ENCODE measurements at regions not wholly inside any gene's neighbourhood (a gene's known extent, or its start where the extent isn't known, plus 50 kb on each side); places are given as distances from the start of the nearest gene placed in this dataset.

GRCh38 chr10:33489501-33490176, 155.2 kb upstream of the NRP1 start:
- intact Hi-C loops (cut with micrococcal nuclease), result no loop called here
- no peaks in the 10 kb centered on the region for H3K79me2 ChIP-seq (ENCODE audit: control insufficient read depth, insufficient read depth, low read length)
- CTCF ChIA-PET, result no interaction called here
- no peaks in the 10 kb centered on the region for H3K36me3 ChIP-seq (replicated peaks in 1 of 2; ENCODE audit: control extremely low read depth in 1 of 2, control insufficient read depth in 1 of 2, extremely low read depth in 1 of 2, insufficient read depth in 2 of 2, low read length in 1 of 2)
- POLR2A ChIA-PET, result no interaction called here
- H3K4me2 ChIP-seq (replicated peaks; ENCODE audit: low read depth, low read length, poor library complexity, severe bottlenecking), result no peak overlapping the region
- no peak overlapping the region for H3K9ac ChIP-seq (ENCODE audit: low read length)
- TF ChIP-seq EZH2 (IDR thresholded peaks at IDR 0.05; ENCODE audit: borderline replicate concordance, insufficient read depth, low read depth, low read length, poor library complexity, severe bottlenecking), result no peak
- TF ChIP-seq CTCF (IDR thresholded peaks at IDR 0.05), result no peak
- H3K4me3 ChIP-seq (ENCODE audit: control extremely low read depth in 1 of 5, extremely low read depth in 1 of 5, insufficient read depth in 1 of 5, low read depth in 2 of 5, low read length in 4 of 5), result no peak overlapping the region
- no peaks in the 10 kb centered on the region for H3K4me1 ChIP-seq (ENCODE audit: control insufficient read depth in 2 of 2, insufficient read depth in 2 of 2, low read length in 2 of 2)
- Mint-ChIP-seq H3K9me3 (ENCODE audit: insufficient read depth) (no peaks in the 10 kb centered on the region), H3K4me3 (no peak overlapping the region), H3K27me3 (no peaks in the 10 kb centered on the region), H3K4me1 (peaks cover 3% of the 10 kb centered on the region), H3K27ac (no peak overlapping the region)
- WGBS (ENCODE audit: insufficient coverage), result 88% methylated on average over 4 of the region's 6 CpGs
- ATAC-seq (ENCODE audit: low read depth) (no peak), DNase-seq (no peak)
- H2AFZ ChIP-seq (ENCODE audit: insufficient read depth, low read depth, low read length, poor library complexity, severe bottlenecking), result no peak overlapping the region
- H3K9me3 ChIP-seq (ENCODE audit: control extremely low read depth in 1 of 3, control insufficient read depth in 2 of 3, insufficient read depth in 1 of 3, low read length in 2 of 3), result no peaks in the 10 kb centered on the region
- H4K20me1 ChIP-seq (ENCODE audit: control insufficient read depth, insufficient read depth, low read length, poor library complexity, severe bottlenecking), result no peaks in the 10 kb centered on the region
- no peaks in the 10 kb centered on the region for H3K27me3 ChIP-seq (replicated peaks in 1 of 4; ENCODE audit: control extremely low read depth in 1 of 4, control insufficient read depth in 3 of 4, insufficient read depth in 4 of 4, low read length in 3 of 4)
- H3K27ac ChIP-seq (ENCODE audit: low read length in 2 of 2), result no peak overlapping the region

GRCh38 chr10:33487014-33487776, 152.7 kb upstream of the NRP1 start:
- Mint-ChIP-seq H3K4me1 (peaks cover 3% of the 10 kb centered on the region), H3K27ac (no peak overlapping the region), H3K4me3 (no peak overlapping the region), H3K27me3 (no peaks in the 10 kb centered on the region), H3K9me3 (ENCODE audit: insufficient read depth) (no peaks in the 10 kb centered on the region)
- no peak for DNase-seq
- Histone ChIP-seq H3K4me1 (ENCODE audit: control insufficient read depth in 2 of 2, insufficient read depth in 2 of 2, low read length in 2 of 2) (no peaks in the 10 kb centered on the region), H3K27me3 (replicated peaks in 1 of 4; ENCODE audit: control extremely low read depth in 1 of 4, control insufficient read depth in 3 of 4, insufficient read depth in 4 of 4, low read length in 3 of 4) (no peaks in the 10 kb centered on the region), H3K9me3 (ENCODE audit: control extremely low read depth in 1 of 3, control insufficient read depth in 2 of 3, insufficient read depth in 1 of 3, low read length in 2 of 3) (no peaks in the 10 kb centered on the region), H4K20me1 (ENCODE audit: control insufficient read depth, insufficient read depth, low read length, poor library complexity, severe bottlenecking) (no peaks in the 10 kb centered on the region), H3K4me2 (replicated peaks; ENCODE audit: low read depth, low read length, poor library complexity, severe bottlenecking) (no peak overlapping the region), H3K4me3 (ENCODE audit: control extremely low read depth in 1 of 5, extremely low read depth in 1 of 5, insufficient read depth in 1 of 5, low read depth in 2 of 5, low read length in 4 of 5) (no peak overlapping the region), H3K79me2 (ENCODE audit: control insufficient read depth, insufficient read depth, low read length) (no peaks in the 10 kb centered on the region), H3K27ac (ENCODE audit: low read length in 2 of 2) (no peak overlapping the region), H3K36me3 (replicated peaks in 1 of 2; ENCODE audit: control extremely low read depth in 1 of 2, control insufficient read depth in 1 of 2, extremely low read depth in 1 of 2, insufficient read depth in 2 of 2, low read length in 1 of 2) (no peaks in the 10 kb centered on the region), H3K9ac (ENCODE audit: low read length) (no peak overlapping the region), H2AFZ (ENCODE audit: insufficient read depth, low read depth, low read length, poor library complexity, severe bottlenecking) (no peak overlapping the region)
- ChIA-PET CTCF (no interaction called here), POLR2A (no interaction called here)
- TF ChIP-seq CTCF (IDR thresholded peaks at IDR 0.05) (no peak), EZH2 (IDR thresholded peaks at IDR 0.05; ENCODE audit: borderline replicate concordance, insufficient read depth, low read depth, low read length, poor library complexity, severe bottlenecking) (no peak)
- WGBS (ENCODE audit: insufficient coverage), result 40% methylated on average over 2 of the region's 4 CpGs
- no peak for ATAC-seq (ENCODE audit: low read depth)
- intact Hi-C loops (cut with micrococcal nuclease), result no loop called here

Measured in B cell (primary cell).